GM21737 (cell line): ENCODE measurements at regions not wholly inside any gene's neighbourhood (a gene's known extent, or its start where the extent isn't known, plus 50 kb on each side); places are given as distances from the start of the nearest gene placed in this dataset.
"Not testable (repeated sequence)": the region's sequence is repeated elsewhere in the genome, so short reads cannot be mapped to it uniquely, and the experiment has no call there.

ENCODE experiments used
- ATAC-seq: cut with Tn5 transposase; IDR thresholded peaks from one replicate; pipeline ENCODE4 v1.9.1; 2021; ENCODE audit warnings: mild to moderate bottlenecking, moderate library complexity; ENCODE audit not compliant: unreplicated experiment

DNA sequence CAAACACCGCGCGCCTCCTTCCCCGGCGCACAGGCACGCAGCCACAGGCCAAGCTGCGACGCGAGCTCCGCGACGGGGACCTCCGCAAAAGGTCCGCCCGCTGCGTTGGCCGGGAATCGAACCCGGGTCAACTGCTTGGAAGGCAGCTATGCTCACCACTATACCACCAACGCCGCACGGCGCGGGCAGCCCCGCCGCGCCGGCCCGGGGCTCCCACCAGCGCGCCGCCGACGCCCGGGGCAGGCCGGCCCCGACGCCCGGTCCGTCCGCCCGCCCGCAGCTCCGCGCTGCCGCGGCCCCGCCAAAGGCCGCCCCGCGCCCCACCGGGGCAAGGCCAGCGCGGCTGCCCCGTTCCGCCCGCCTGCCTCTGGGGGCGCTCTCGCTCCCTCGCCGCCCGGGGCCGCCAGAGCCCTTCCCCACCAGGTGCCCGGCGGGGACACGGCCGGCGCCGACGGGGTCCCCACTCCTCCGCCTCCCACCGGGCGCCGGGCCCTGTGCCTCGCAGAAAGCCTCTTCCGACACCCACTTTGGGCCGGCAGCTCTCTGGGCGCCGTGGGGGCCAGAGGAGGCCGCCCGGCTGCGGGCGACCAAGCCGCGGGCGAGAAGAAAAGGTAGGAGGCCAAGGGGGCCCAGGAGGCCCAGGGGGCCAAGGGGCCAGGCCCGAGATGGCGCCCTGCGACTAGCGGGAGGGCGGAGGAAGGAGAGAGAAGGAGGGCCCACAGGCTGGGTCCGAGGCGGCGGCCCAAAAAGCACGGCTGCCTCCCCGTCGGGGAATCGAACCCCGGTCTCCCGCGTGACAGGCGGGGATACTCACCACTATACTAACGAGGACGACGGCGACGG lies 50.2 kb upstream of the FCGR2A start:
- ATAC-seq: peak; percentile 28

GRCh38 chr1:161453950-161454864 lies 51.0 kb upstream of the FCGR2A start:
- peak; percentile 48 for ATAC-seq

DNA sequence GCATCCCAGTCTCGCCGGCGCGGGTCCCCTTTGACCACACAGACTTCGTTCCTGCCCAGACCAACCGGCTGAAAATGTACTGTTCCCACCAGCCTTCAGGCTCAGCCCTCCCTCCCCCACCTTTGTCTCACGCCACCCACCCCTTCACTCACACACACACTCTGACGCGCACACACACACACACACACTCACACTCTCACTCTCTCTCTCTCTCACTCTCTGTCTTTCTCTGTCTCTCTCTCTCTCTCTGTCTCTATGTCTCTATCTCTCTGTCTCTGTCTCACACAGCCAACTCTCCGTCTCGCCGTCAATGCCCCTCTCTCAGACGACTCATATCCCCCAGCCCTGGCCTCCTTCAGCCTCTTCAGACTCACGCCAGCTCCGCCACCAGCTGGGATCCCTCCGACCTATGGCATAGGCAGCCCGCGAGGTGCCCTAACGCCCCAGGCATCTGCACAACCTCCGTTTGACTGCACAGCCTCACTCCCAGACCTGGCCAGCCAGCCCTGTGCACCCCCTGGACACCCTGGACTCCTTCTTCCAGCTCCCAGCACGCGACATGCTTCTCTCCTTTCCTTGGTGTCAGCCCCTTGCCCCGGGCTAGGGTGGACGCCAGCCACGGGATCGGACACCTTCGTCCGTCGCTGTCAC lies 53.4 kb upstream of the FCGR2A start:
- not testable (repeated sequence) for ATAC-seq

- ATAC-seq: peak; percentile 26
Measured at GRCh38 chr1:161447760-161448332, 57.4 kb upstream of the FCGR2A start.

DNA sequence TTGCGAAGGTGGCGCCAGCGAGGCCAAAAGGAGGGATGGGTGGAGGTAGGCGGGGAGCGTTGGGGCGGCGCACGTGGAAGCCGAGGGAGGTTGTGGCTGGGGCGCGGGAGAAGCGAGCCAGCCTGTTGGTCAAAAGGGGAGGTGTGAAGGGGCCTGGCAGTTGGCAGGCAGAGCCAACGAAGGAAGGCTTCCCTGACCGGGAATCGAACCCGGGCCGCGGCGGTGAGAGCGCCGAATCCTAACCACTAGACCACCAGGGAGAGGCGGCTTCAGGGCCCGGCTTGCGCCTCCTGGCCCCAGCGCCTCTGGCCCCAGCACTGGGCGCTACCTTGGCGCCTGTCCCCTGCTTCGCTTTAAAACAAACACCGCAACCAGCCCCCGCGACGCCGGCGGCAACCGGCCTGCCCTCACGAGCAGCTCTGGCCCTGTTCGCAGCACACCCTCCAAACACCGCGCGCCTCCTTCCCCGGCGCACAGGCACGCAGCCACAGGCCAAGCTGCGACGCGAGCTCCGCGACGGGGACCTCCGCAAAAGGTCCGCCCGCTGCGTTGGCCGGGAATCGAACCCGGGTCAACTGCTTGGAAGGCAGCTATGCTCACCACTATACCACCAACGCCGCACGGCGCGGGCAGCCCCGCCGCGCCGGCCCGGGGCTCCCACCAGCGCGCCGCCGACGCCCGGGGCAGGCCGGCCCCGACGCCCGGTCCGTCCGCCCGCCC lies 58.1 kb upstream of the FCGR2A start:
- ATAC-seq: peak; percentile 43

DNA sequence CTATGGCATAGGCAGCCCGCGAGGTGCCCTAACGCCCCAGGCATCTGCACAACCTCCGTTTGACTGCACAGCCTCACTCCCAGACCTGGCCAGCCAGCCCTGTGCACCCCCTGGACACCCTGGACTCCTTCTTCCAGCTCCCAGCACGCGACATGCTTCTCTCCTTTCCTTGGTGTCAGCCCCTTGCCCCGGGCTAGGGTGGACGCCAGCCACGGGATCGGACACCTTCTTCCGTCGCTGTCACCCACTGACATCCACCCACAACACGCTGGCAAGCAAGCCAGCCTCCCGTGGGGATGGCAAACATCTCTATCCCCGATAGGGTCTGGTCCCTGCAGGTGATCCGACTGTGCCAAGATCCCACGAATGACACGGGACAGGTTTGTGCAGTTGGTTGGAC lies 60.5 kb upstream of the FCGR2A start:
- not testable (repeated sequence) for ATAC-seq

DNA sequence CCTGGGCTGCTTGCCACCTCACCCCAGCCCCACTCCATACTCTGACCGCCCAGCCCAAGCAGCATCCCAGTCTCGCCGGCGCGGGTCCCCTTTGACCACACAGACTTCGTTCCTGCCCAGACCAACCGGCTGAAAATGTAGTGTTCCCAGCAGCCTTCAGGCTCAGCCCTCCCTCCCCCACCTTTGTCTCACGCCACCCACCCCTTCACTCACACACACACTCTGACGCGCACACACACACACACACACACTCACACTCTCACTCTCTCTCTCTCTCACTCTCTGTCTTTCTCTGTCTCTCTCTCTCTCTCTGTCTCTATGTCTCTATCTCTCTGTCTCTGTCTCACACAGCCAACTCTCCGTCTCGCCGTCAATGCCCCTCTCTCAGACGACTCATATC lies 61.0 kb upstream of the FCGR2A start:
- ATAC-seq: not testable (repeated sequence)

DNA sequence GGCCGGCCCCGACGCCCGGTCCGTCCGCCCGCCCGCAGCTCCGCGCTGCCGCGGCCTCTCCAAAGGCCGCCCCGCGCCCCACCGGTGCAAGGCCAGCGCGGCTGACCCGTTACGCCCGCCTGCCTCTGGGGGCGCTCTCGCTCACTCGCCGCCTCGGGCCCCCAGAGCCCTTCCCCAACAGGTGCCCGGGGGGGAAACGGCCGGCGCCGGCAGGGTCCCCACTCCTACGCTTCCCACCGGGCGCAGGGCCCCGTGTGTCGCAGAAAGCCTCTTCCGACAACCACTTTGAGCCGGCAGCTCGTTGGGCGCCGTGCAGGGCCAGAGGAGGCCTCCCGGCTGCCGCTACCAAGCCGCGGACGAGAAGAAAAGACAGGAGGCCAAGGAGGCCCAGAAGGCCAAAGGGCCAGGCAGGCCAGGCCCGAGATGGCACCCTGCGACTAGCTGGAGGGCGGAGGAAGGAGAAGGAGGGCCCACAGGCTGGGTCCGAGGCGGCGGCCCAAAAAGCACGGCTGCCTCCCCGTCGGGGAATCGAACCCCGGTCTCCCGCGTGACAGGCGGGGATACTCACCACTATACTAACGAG lies 64.9 kb upstream of the FCGR2A start:
- ATAC-seq: peak; percentile 51

DNA sequence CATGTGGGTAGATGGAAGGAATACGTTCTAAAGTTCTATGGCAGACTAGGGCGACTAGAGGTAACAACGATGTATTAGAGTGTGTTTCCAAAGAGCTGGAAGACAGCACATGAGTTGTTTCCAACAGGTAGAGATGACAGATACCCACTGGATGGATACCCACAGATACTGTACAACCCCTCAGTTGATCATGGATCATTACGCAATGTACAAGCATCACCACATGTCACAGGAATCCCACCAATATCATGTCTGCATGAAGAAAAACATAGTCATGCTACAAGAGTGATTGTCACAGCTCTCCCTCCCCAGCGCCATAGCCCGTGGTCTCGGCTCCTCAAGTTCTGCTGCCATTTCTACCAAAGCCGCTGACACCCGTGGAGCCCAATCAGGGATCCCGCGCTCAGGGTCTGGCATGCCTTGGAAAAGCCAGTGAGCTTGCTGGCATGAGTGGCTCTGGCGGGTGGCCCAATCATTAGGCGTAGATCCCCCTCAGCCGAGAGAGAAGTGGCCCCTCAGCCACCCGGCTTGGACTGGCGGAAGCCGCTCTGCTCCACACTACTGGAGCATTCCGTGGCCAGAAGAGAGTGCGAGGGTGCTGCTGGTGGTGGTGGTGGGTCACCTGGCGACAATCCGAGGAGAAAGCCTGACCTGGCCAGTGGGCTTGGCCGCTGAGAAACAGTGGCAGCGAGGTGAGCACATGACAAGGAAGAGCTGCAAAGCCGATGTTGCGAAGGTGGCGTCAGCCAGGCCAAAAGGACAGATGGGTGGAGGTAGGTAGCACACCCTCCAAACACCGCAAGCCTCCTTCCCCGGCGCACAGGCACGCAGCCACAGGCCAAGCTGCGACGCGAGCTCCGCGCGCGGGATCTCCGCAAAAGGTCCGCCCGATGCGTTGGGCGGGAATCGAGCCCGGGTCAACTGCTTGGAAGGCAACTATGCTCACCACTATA lies 65.7 kb upstream of the FCGR2A start:
- ATAC-seq: no peak

- not testable (repeated sequence) for ATAC-seq
Measured at GRCh38 chr1:161433191-161433590, 65.5 kb upstream of the CFAP126 start.

- ATAC-seq: no peak
Measured at GRCh38 chr1:161432091-161432490, 64.4 kb upstream of the CFAP126 start.

DNA sequence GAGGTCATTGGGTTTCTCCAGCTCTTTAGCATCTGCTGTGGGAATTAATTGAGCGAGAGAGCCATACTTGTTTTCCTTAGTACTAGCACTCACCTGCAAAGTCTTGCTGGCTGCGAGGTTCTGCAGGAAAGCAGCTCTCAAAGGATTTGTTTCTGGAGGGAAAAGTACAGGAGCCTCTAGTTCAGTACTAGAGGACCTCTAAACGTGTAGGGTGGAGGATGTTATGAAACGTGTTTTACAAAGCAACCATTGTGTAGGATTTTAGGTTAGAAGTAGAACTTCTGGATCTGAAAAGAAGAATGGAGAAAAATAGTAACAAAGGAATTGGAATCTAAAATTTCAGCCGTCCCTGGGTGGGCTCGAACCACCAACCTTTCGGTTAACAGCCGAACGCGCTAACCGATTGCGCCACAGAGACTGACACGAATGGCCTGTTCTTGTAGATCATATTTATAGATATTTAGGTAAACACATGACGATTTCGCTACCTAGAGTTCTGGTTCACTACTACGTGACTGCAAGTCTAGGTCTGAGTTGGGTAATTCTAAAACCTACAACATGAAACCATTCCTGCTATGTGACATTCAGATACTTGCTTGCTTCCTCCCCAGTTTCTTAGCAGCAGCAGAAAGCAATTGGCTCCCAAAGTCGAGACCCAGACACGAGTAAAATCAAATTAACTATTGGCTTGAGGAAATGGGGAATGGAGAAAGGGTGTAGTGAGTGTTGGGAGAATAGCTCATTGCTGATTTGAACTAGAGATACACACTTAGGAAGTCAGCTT lies 60.2 kb upstream of the CFAP126 start:
- ATAC-seq: no peak

DNA sequence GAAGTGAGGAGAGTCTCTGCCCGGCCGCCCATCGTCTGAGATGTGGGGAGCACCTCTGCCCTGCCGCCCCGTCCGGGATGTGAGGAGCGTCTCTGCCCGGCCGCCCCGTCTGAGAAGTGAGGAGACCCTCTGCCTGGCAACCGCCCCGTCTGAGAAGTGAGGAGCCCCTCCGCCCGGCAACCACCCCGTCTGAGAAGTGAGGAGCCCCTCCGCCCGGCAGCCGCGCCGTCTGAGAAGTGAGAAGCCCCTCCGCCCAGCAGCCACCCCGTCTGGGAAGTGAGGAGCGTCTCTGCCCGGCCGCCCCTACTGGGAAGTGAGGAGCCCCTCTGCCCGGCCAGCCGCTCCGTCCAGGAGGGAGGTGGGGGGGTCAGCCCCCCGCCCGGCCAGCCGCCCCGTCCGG lies 55.2 kb upstream of the CFAP126 start:
- ATAC-seq: not testable (repeated sequence)

DNA sequence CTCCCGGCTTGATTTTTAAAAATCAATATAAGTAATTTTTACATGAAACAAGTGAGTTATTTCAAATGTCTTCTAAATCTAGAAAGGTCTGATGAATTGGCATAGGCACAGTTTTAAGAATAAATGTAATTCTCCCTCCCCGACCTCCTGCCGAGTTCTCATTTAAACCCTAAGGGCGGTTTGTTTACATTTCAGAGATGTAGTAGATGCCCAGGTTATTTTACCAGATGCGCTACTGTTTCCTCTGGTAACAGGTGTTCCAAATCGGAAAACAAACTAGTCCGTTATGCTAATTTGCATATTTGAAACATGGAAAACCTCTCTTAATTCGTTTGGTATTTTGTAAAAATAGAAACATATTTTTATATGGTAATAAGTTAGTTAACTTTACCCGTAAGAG lies 53.8 kb upstream of the CFAP126 start:
- ATAC-seq: no peak

DNA sequence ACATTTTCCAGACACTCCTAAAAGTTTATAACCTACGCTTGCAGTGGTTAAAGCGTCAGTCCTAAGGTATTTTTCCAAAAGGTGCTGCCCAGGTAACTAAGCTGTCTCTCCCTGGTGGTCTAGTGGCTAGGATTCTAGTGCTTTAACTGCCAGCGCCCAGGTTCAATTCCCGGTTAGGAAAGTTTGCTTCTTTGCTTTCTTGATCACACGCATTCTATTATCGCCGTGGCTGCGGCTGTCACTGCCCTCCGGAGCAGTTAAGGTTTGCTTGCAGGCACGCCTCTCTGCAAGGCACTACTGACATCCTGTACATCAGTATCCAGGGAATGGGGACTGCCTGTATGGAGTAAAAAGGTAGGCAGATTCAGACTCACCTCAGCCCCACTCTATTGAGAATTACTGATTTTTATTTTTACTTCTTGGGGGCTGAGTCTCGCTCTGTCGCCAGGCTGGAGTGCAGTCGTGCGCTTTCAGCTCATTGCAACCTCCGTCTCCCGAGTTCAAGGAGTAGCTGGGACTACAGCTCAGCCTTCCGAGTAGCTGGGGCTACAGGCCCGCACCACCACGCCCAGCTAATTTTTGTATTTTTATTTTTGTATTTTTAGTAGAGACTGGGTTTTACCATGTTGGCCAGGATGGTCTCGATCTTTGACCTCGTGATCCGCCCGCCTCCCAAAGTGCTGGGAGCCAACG lies 53.2 kb upstream of the CFAP126 start:
- ATAC-seq: no peak

GRCh38 chr1:161417536-161417935 lies 49.9 kb upstream of the CFAP126 start:
- not testable (repeated sequence) for ATAC-seq
